ENCODE measurements at regions not wholly inside any gene's neighbourhood (a gene's known extent, or its start where the extent isn't known, plus 50 kb on each side); places are given as distances from the start of the nearest gene placed in this dataset.

- H2BK5ac ChIP-seq (ENCODE audit: low read depth, low read length), result no peak overlapping the region
- 70% methylated on average over 4 of the region's 4 CpGs; no CpG with 5 or more reads in 1 of the 2 experiments for WGBS, 2 experiments (ENCODE audit: extremely low coverage in 1 of 2, insufficient coverage in 1 of 2, insufficient read length in 1 of 2, insufficient replicate concordance in 2 of 2, low coverage in 1 of 2, low lambda C conversion rate in 2 of 2, missing lambda C conversion rate in 1 of 2)
- H3K79me1 ChIP-seq (ENCODE audit: low read depth, low read length), result no peaks in the 10 kb centered on the region
These were observed 56.0 kb upstream of the CLDN10 start for GRCh38 chr13:95496485-95496884.

More at GRCh38 chr13:95496485-95496884, 56.0 kb upstream of the CLDN10 start:
- TF ChIP-seq POLR2AphosphoS5 (IDR thresholded peaks at IDR 0.05; ENCODE audit: low read depth, low read length), result no peak
- H2BK12ac ChIP-seq (ENCODE audit: low read depth, low read length), result no peak overlapping the region
- DNase-seq (ENCODE audit: low read depth in 1 of 2, low spot score in 2 of 2), result no peak
- no peak overlapping the region for H2AFZ ChIP-seq (ENCODE audit: low read length)
- no peak overlapping the region for H3K14ac ChIP-seq (ENCODE audit: insufficient read length)
- no peak overlapping the region for H3K9ac ChIP-seq (replicated peaks in 1 of 4; ENCODE audit: extremely low read depth in 1 of 4, low read depth in 3 of 4, low read length in 3 of 4)
- H3K4me3 ChIP-seq (ENCODE audit: extremely low read depth in 1 of 4, insufficient read depth in 2 of 4, low read depth in 3 of 4, low read length in 4 of 4), result no peak overlapping the region
- H4K20me1 ChIP-seq (replicated peaks in 1 of 2; ENCODE audit: control insufficient read depth in 1 of 2, insufficient read depth in 2 of 2, low read length in 2 of 2), result no peaks in the 10 kb centered on the region
- H3K18ac ChIP-seq (ENCODE audit: extremely low read depth, low read length), result no peak overlapping the region
- H2BK120ac ChIP-seq (replicated peaks; ENCODE audit: low read depth, low read length), result no peak overlapping the region
- no peak overlapping the region for H3K27ac ChIP-seq (ENCODE audit: low read depth, low read length)
- H3K23ac ChIP-seq (ENCODE audit: insufficient read length), result no peak overlapping the region
- no peak overlapping the region for H4K5ac ChIP-seq (ENCODE audit: insufficient read length, low read depth, low read length)
- no peaks in the 10 kb centered on the region for H3K79me2 ChIP-seq (ENCODE audit: control insufficient read depth in 1 of 2, insufficient read depth in 2 of 2, low read length in 2 of 2)
- no peak overlapping the region for H4K91ac ChIP-seq (replicated peaks; ENCODE audit: insufficient read length, low read length)
- no peaks in the 10 kb centered on the region for H3K23me2 ChIP-seq (ENCODE audit: low read depth, low read length)
- ChIA-PET CTCF (ENCODE audit: partially characterized antibody) (interaction anchor here (0.7 to 5.9 kb wide), 9 partner anchors 10 to 62 kb away, joined by 3 to 62 read pairs (median 4); no protein-coding TSS in a partner anchor), POLR2A (ENCODE audit: partially characterized antibody) (no interaction called here)
- peaks cover 3 to 4% of the 10 kb centered on the region in 2 experiments; a peak in 1 of 4 replicates for H3K9me3 ChIP-seq (ENCODE audit: insufficient read depth in 2 of 2, low read depth in 1 of 2, low read length in 1 of 2)
- H3K4me1 ChIP-seq (replicated peaks in 1 of 4; ENCODE audit: control insufficient read depth in 3 of 4, insufficient read depth in 4 of 4, low read length in 3 of 4), result no peaks in the 10 kb centered on the region
- no peak overlapping the region for H2AK5ac ChIP-seq (ENCODE audit: low read depth, low read length)
- H3K4me2 ChIP-seq (ENCODE audit: insufficient read depth in 1 of 2, low read depth in 2 of 2, low read length in 2 of 2), result no peak overlapping the region
- FAIRE-seq, result no peak
- no peak overlapping the region for H2BK20ac ChIP-seq (ENCODE audit: low read length)
- H3K27me3 ChIP-seq (replicated peaks in 1 of 4; ENCODE audit: control insufficient read depth in 3 of 4, extremely low read depth in 1 of 4, insufficient read depth in 3 of 4, low read length in 3 of 4), result no peaks in the 10 kb centered on the region
- H4K8ac ChIP-seq (ENCODE audit: extremely low read depth, insufficient read depth, low read length), result no peak overlapping the region
- H3K36me3 ChIP-seq (ENCODE audit: control insufficient read depth in 2 of 4, insufficient read depth in 4 of 4, low read length in 3 of 4), result no peaks in the 10 kb centered on the region
- H3K56ac ChIP-seq (replicated peaks; ENCODE audit: insufficient read length, low read depth, low read length), result no peak overlapping the region
- no peak overlapping the region for H3K4ac ChIP-seq (replicated peaks; ENCODE audit: insufficient read length, low read depth, low read length)
- H2BK15ac ChIP-seq (ENCODE audit: low read length), result no peak overlapping the region

Data from H1 (cell line).